Chondrocyte (in vitro differentiated cells): ENCODE measurements at regions not wholly inside any gene's neighbourhood (a gene's known extent, or its start where the extent isn't known, plus 50 kb on each side); places are given as distances from the start of the nearest gene placed in this dataset.

Experiments
- DNase-seq: peaks from one replicate; pipeline ENCODE4 v3.0.0; 2021; ENCODE audit warnings: mixed read lengths, low spot score
- H3K27ac Mint-ChIP-seq: one replicate; pipeline ENCODE4 v1.8.0; 2021; ENCODE audit warnings: mild to moderate bottlenecking, moderate library complexity, mixed read lengths; ENCODE audit not compliant: unreplicated experiment
- H3K27me3 Mint-ChIP-seq: 2 replicates; pipeline ENCODE4 v1.8.0; 2021; ENCODE audit warnings: low read depth, mixed read lengths
- H3K36me3 Mint-ChIP-seq: 2 replicates; pipeline ENCODE4 v1.8.0; 2021; ENCODE audit warnings: low read depth, mixed read lengths
- H3K4me1 Mint-ChIP-seq: 2 replicates; pipeline ENCODE4 v1.8.0; 2021; ENCODE audit warnings: low read depth, mild to moderate bottlenecking, mixed read lengths
- H3K4me3 Mint-ChIP-seq: one replicate; pipeline ENCODE4 v1.8.0; 2021; ENCODE audit warnings: mild to moderate bottlenecking, moderate library complexity, mixed read lengths; ENCODE audit not compliant: unreplicated experiment
- H3K9me3 Mint-ChIP-seq: 2 replicates; pipeline ENCODE4 v1.8.0; 2021; ENCODE audit warnings: low read depth, mixed read lengths
- TF ChIP-seq, protein P1 (sequence below): fragments of 200-600 bp; sonication (generic); IDR thresholded peaks from 2 replicates; pipeline ENCODE4 v1.5.0; 2021; ENCODE audit warnings: antibody characterized with exemption, mild to moderate bottlenecking, moderate library complexity

DNA sequence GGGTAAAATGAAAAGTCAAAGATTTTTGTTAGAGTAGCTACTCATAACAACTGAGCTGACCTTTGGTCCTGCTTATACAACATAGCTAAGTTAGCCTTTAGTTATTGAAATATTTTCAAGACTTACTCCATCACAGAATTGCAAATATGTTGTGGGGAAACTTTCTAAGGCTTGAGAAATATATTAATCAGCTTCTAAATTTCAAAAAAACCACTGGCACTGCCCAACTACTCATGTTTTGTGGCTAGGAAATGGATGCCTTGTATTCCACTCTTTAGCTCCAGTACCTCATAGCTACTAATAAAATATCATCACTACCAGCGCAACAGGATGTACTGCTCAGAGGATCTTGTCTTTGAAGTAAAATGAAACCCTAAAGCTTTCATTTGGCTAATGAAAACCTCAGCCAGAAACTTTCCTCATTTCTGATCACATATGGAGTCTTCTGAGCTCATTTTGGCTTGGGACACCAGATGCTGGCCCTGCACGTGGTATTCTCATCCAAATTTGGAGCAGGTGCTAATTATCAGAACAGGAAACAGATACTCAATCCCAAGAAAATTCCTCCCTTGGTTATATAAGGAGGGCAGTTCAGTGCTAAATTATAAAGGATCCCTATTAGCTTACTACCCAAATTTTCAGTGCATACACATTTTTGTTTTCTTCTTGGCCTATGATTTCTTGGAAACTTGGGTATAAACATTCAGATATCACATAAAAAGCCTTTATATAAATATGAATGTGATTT, 690.7 kb downstream of the ADGRL2 start:
- TF ChIP-seq, protein P1, sequence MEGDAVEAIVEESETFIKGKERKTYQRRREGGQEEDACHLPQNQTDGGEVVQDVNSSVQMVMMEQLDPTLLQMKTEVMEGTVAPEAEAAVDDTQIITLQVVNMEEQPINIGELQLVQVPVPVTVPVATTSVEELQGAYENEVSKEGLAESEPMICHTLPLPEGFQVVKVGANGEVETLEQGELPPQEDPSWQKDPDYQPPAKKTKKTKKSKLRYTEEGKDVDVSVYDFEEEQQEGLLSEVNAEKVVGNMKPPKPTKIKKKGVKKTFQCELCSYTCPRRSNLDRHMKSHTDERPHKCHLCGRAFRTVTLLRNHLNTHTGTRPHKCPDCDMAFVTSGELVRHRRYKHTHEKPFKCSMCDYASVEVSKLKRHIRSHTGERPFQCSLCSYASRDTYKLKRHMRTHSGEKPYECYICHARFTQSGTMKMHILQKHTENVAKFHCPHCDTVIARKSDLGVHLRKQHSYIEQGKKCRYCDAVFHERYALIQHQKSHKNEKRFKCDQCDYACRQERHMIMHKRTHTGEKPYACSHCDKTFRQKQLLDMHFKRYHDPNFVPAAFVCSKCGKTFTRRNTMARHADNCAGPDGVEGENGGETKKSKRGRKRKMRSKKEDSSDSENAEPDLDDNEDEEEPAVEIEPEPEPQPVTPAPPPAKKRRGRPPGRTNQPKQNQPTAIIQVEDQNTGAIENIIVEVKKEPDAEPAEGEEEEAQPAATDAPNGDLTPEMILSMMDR, result no peak
- no peaks in the 10 kb centered on the region for H3K27me3 Mint-ChIP-seq
- H3K4me3 Mint-ChIP-seq, result no peak overlapping the region
- no peak for DNase-seq
- H3K27ac Mint-ChIP-seq, result no peak overlapping the region
- H3K9me3 Mint-ChIP-seq, result peaks cover 21% of the 10 kb centered on the region
- H3K4me1 Mint-ChIP-seq, result peaks cover 20% of the 10 kb centered on the region
- peaks cover 2% of the 10 kb centered on the region for H3K36me3 Mint-ChIP-seq

DNA sequence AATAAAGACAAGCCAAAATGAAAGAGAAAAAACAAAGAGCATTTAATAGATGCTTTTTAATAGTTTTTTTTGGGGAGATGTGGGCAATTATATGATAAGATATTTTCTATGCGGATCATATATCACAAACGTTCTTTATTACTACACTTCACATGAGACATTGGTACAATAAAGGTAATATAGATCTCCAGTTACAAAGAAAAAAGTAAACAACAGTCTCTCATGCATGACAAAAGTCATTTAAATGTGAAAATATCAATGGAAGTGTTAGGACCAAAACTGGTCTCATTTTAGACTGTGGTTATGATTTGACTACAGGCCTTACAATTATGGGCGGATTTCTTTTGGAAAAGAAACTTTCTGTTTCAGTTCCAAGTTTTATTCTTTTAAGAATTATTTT, 687.0 kb downstream of the ADGRL2 start:
- TF ChIP-seq, protein P1, result no peak
- Mint-ChIP-seq H3K4me1 (peaks cover 34% of the 10 kb centered on the region), H3K4me3 (no peak overlapping the region), H3K27me3 (no peaks in the 10 kb centered on the region), H3K27ac (no peak overlapping the region), H3K9me3 (no peaks in the 10 kb centered on the region), H3K36me3 (no peaks in the 10 kb centered on the region)
- DNase-seq, result no peak

DNA sequence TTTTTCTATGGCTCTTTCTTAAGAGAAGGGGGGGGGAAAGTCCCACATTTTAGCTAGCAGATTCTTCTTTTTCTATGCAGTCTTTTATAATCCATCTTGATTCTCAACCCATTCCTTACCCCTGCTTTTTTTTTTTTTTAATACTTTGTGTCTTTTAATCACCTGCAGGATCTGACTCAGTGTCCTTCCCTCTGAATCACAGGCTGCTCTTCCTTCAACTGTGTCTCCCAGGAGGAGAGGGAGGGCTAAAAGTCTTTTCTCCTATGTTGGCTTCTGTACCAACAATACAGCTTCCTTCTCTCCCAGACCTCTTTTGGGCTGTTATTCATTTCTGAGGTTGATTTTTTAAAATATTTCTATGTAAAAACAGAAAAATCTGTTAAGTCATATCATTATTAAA, 686.2 kb downstream of the ADGRL2 start:
- Mint-ChIP-seq H3K27me3 (no peaks in the 10 kb centered on the region), H3K36me3 (no peaks in the 10 kb centered on the region), H3K27ac (no peak overlapping the region), H3K4me3 (no peak overlapping the region), H3K4me1 (peaks cover 27% of the 10 kb centered on the region), H3K9me3 (no peaks in the 10 kb centered on the region)
- TF ChIP-seq, protein P1, result no peak
- no peak for DNase-seq

DNA sequence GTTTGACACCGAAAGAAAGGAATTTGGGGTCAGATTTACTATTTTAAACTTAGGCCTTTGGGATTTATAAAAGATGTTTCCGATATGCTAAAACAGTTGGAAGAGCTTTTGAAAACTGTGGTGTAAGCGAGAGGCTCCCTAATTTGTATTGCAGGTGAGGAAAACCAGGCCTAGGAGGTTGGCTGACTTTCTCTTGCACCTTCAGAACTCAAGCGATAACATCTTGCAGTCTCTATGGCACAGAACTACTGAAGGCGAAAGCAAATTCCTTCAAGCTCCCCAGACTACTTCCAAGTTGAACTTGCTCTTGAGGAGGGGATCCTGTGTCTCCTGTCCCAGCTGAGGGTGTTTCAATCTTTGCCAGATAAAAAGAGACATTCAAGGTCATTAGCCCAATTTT, 685.7 kb downstream of the ADGRL2 start:
- DNase-seq, result no peak
- H3K27me3 Mint-ChIP-seq, result no peaks in the 10 kb centered on the region
- H3K9me3 Mint-ChIP-seq, result no peaks in the 10 kb centered on the region
- H3K36me3 Mint-ChIP-seq, result no peaks in the 10 kb centered on the region
- TF ChIP-seq, protein P1, result no peak
- peaks cover 23% of the 10 kb centered on the region for H3K4me1 Mint-ChIP-seq
- no peak overlapping the region for H3K27ac Mint-ChIP-seq
- H3K4me3 Mint-ChIP-seq, result no peak overlapping the region

DNA sequence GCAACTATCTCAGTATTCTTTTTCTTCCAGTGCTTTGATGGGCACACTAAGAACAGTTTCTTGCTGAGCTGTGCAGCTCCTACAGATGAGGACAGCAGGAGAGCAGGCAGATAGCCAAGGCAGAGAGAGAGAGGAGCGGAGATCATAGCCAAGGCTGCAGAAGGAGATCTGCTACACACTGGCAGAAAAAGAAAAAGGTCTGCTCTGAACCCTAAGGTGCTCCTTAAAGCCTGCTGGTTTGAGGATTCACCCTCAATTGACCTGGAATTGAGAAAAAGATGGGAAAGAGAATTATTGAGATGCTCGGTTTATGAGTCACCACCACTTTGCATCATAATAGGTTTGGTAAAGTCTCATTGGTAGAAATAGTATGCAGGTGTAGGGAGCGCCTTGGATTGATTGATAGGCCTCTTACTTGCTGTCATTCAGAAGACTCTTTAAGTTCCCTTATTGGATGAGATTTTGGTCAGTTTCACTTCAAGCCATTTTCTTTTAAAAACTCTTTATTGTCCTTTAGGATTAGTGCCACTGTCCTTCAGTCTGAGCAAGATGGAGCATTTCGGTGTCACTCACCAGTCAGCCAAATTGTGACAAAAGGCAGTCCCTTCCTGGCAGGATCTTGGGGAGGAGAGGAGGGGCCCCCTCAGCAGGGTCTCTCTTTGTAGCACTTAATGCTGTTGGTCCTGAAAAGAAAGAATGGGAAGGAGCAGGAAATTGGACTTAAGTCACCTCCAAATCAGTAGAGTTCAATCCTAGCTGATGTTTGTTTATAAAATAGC, 685.0 kb downstream of the ADGRL2 start:
- no peak for DNase-seq
- Mint-ChIP-seq H3K27me3 (no peaks in the 10 kb centered on the region), H3K36me3 (no peaks in the 10 kb centered on the region), H3K9me3 (no peaks in the 10 kb centered on the region), H3K4me1 (peaks cover 19% of the 10 kb centered on the region), H3K4me3 (no peak overlapping the region), H3K27ac (peak overlapping the region; percentile 1)
- TF ChIP-seq, protein P1, result no peak
